T-helper 1 cell treated with Interleukin-12 subunit alpha and Interleukin-12 subunit beta and Interleukin-4 antibody, amounts not matched to agents 30 ng/mL and 1 ng/mL, for 36 hours (primary cell): ENCODE measurements at regions not wholly inside any gene's neighbourhood (a gene's known extent, or its start where the extent isn't known, plus 50 kb on each side); places are given as distances from the start of the nearest gene placed in this dataset.

ENCODE experiments used
- intact Hi-C: fragments of 100-400 bp; cut with micrococcal nuclease; formaldehyde crosslinking; loops from one replicate; pipeline ENCODE4 v1.15.1; 2024

- intact Hi-C loops: no loop called here
Measured at GRCh38 chr3:73808862-73809509, 184.2 kb upstream of the PDZRN3 start.

GRCh38 chr3:73805435-73805834 lies 180.7 kb upstream of the PDZRN3 start:
- intact Hi-C loops: no loop called here

GRCh38 chr3:73804204-73804603 lies 179.5 kb upstream of the PDZRN3 start:
- intact Hi-C loops: no loop called here

- intact Hi-C loops: no loop called here
Measured at GRCh38 chr3:73801444-73801843, 176.7 kb upstream of the PDZRN3 start.

- intact Hi-C loops: no loop called here
Measured at GRCh38 chr3:73797311-73797710, 172.6 kb upstream of the PDZRN3 start.

- intact Hi-C loops: no loop called here
Measured at GRCh38 chr3:73796382-73796781, 171.6 kb upstream of the PDZRN3 start.

- intact Hi-C loops: no loop called here
Measured at GRCh38 chr3:73791356-73791755, 166.6 kb upstream of the PDZRN3 start.

- intact Hi-C loops: loop anchor here (5.0 kb wide), 1 partner anchor 987 kb away; no protein-coding TSS in a partner anchor
Measured at GRCh38 chr3:73789825-73790444, 165.2 kb upstream of the PDZRN3 start.

GRCh38 chr3:73787620-73788019 lies 162.9 kb upstream of the PDZRN3 start:
- intact Hi-C loops: loop anchor here (5.0 kb wide), 1 partner anchor 990 kb away; no protein-coding TSS in a partner anchor

GRCh38 chr3:73786998-73787397 lies 162.3 kb upstream of the PDZRN3 start:
- intact Hi-C loops: loop anchor here (5.0 kb wide), 1 partner anchor 990 kb away; no protein-coding TSS in a partner anchor

- intact Hi-C loops: loop anchor here (5.0 kb wide), 1 partner anchor 991 kb away; no protein-coding TSS in a partner anchor
Measured at GRCh38 chr3:73786321-73786807, 161.6 kb upstream of the PDZRN3 start.

GRCh38 chr3:73784686-73785392 lies 160.1 kb upstream of the PDZRN3 start:
- intact Hi-C loops: loop anchor here (5.0 kb wide), 1 partner anchor 992 kb away; no protein-coding TSS in a partner anchor

- intact Hi-C loops: no loop called here
Measured at GRCh38 chr3:73783811-73784210, 159.1 kb upstream of the PDZRN3 start.

GRCh38 chr3:73781541-73781940 lies 156.8 kb upstream of the PDZRN3 start:
- intact Hi-C loops: no loop called here

- intact Hi-C loops: no loop called here
Measured at GRCh38 chr3:73774645-73775044, 149.9 kb upstream of the PDZRN3 start.

GRCh38 chr3:73773233-73773632 lies 148.5 kb upstream of the PDZRN3 start:
- intact Hi-C loops: no loop called here

GRCh38 chr3:73772076-73772886 lies 147.5 kb upstream of the PDZRN3 start:
- intact Hi-C loops: no loop called here

- intact Hi-C loops: no loop called here
Measured at GRCh38 chr3:73768524-73769308, 144.0 kb upstream of the PDZRN3 start.

- intact Hi-C loops: no loop called here
Measured at GRCh38 chr3:73766599-73767381, 142.0 kb upstream of the PDZRN3 start.
